Left ventricle myocardium inferior (tissue), 1 donor: ENCODE measurements at regions not wholly inside any gene's neighbourhood (a gene's known extent, or its start where the extent isn't known, plus 50 kb on each side); places are given as distances from the start of the nearest gene placed in this dataset.

Experiments
- DNase-seq: peaks from one replicate; pipeline ENCODE4 v3.0.0-alpha.2; 2020
- H3K27ac ChIP-seq: fragments of 200-600 bp; replicated peaks from 2 replicates; pipeline ENCODE4 v1.8.0; 2021
- H3K27me3 ChIP-seq: fragments of 200-600 bp; 2 replicates; pipeline ENCODE4 v1.8.0; 2021; ENCODE audit warnings: low read depth
- H3K36me3 ChIP-seq: fragments of 200-600 bp; 2 replicates; pipeline ENCODE4 v1.8.0; 2021
- H3K4me1 ChIP-seq: fragments of 200-600 bp; 2 replicates; pipeline ENCODE4 v1.8.0; 2021
- H3K4me3 ChIP-seq: fragments of 200-600 bp; 2 replicates; pipeline ENCODE4 v1.8.0; 2021; ENCODE audit warnings: mild to moderate bottlenecking, moderate library complexity
- H3K9me3 ChIP-seq: fragments of 200-600 bp; replicated peaks from 2 replicates; pipeline ENCODE4 v1.8.0; 2021
- intact Hi-C: fragments of 100-400 bp; cut with micrococcal nuclease; formaldehyde crosslinking; loops from one replicate; pipeline ENCODE4 v1.11.0; 2022
- TF ChIP-seq, protein P1 (sequence below): fragments of 200-600 bp; IDR thresholded peaks from 2 replicates; pipeline ENCODE4 v1.8.0; 2021; ENCODE audit warnings: antibody characterized with exemption, mild to moderate bottlenecking, borderline replicate concordance
- donor health status: DM: no; HTN: yes; CAD: no; lungs with severe emphysema.

DNA sequence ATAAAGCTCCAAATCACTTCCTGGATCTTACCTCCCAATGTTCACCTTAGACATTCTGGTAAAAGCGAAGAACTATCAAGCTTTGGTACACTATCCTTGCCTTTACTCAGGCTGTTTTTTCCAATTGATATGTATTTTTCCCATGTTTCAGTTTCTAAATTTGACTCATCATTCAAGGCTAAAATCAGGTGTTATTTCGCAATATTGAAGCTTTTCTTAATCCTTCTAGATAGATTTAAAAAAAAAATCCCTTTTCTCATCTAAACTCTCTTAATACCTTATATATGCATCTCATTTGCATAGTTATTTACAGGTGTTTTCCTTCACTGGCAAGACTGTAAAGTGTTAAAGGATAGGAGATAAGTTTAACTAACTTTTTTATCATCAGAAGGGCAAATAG is 608.1 kb upstream of the FAM241A start:
- intact Hi-C loops: no loop called here
- no peak overlapping the region for H3K27ac ChIP-seq
- no peaks in the 10 kb centered on the region for H3K4me1 ChIP-seq
- TF ChIP-seq, protein P1, sequence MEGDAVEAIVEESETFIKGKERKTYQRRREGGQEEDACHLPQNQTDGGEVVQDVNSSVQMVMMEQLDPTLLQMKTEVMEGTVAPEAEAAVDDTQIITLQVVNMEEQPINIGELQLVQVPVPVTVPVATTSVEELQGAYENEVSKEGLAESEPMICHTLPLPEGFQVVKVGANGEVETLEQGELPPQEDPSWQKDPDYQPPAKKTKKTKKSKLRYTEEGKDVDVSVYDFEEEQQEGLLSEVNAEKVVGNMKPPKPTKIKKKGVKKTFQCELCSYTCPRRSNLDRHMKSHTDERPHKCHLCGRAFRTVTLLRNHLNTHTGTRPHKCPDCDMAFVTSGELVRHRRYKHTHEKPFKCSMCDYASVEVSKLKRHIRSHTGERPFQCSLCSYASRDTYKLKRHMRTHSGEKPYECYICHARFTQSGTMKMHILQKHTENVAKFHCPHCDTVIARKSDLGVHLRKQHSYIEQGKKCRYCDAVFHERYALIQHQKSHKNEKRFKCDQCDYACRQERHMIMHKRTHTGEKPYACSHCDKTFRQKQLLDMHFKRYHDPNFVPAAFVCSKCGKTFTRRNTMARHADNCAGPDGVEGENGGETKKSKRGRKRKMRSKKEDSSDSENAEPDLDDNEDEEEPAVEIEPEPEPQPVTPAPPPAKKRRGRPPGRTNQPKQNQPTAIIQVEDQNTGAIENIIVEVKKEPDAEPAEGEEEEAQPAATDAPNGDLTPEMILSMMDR: no peak
- H3K36me3 ChIP-seq: no peaks in the 10 kb centered on the region
- H3K27me3 ChIP-seq: no peaks in the 10 kb centered on the region
- no peak overlapping the region for H3K4me3 ChIP-seq
- H3K9me3 ChIP-seq: no peaks in the 10 kb centered on the region
- no peak for DNase-seq

DNA sequence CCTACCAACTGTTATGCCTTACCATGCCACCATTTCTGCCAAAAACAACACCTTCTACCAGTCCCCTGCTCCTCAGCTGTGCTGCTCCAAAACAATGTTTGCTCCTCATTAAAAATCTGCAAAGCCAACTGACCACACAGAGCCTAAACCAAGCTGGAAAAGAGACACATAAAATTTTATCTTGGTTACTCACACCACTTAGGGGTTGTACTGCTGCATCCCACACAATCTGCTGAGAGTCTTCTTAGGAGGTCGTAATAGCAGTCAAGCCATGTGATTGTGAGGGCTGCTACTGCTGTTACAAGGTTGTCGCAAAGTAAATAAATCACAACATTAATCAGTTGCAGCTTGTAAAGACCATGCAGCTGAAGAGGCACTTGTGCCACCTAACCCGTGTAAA is 607.4 kb upstream of the FAM241A start:
- Histone ChIP-seq H3K4me3 (no peak overlapping the region), H3K36me3 (no peaks in the 10 kb centered on the region), H3K27me3 (no peaks in the 10 kb centered on the region), H3K9me3 (no peaks in the 10 kb centered on the region), H3K27ac (no peak overlapping the region), H3K4me1 (no peaks in the 10 kb centered on the region)
- TF ChIP-seq, protein P1: no peak
- no peak for DNase-seq
- intact Hi-C loops: no loop called here

DNA sequence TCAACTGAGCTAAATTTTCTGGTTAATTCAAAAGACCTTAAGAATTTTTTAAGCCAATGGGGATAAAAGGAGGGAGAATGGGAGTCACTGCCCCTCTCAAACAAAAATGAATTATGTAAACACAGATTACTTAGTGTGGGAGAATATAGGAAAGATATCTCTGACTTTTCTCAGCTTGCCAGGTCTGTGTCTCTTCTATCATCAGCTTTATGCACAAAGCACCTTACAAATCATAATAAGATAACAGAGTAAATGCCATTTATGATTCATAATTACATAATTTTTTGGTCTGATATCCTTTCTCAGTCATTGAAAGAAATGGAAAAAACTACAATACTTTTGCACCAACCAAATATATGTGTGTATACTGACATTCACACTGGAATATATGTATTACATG is 604.6 kb upstream of the FAM241A start:
- Histone ChIP-seq H3K36me3 (no peaks in the 10 kb centered on the region), H3K27ac (no peak overlapping the region), H3K4me1 (no peaks in the 10 kb centered on the region), H3K4me3 (no peak overlapping the region), H3K27me3 (no peaks in the 10 kb centered on the region), H3K9me3 (no peaks in the 10 kb centered on the region)
- no peak for DNase-seq
- TF ChIP-seq, protein P1: no peak
- intact Hi-C loops: no loop called here

DNA sequence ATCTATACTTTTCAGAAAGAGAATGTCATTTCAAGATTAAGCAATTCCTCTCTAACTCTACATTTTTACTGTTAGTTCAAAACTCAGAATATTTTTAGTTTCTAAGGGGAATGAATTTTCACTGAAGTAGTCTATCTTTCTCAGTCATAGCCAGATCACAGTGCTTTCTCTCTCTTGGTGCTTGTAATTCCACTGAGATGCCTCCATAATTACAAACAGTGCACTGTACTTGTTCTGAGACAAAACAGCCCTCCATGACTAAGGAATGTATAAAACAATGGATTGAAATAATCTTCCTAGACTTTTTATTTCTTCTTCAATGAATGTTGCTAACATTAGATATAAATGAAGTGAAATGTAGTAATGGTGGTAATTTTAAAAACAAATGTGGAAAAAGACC is 603.2 kb upstream of the FAM241A start:
- no peak for DNase-seq
- H3K4me3 ChIP-seq: no peak overlapping the region
- no peak overlapping the region for H3K27ac ChIP-seq
- no peaks in the 10 kb centered on the region for H3K4me1 ChIP-seq
- H3K27me3 ChIP-seq: no peaks in the 10 kb centered on the region
- TF ChIP-seq, protein P1: no peak
- no peaks in the 10 kb centered on the region for H3K9me3 ChIP-seq
- no peaks in the 10 kb centered on the region for H3K36me3 ChIP-seq
- intact Hi-C loops: no loop called here

DNA sequence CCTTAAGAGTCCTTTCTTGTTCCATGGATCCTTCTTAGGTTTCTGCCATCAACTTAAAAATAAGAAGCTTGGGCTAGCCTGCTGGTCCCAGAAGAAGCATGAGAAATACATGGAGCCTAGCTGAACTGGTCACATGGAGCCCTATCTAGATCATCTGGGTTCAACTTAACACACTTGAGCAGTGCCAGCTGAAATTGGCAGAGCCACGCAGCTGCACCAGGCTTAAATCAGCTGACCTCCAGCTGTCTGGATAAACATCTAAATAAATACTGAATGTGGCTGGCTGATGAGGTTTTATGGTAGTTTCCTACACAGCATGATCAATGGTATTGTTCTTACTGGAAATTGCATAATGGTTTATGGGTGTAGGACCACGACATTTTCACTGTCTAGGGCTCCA is 598.4 kb upstream of the FAM241A start:
- intact Hi-C loops: no loop called here
- no peak for DNase-seq
- H3K9me3 ChIP-seq: no peaks in the 10 kb centered on the region
- H3K36me3 ChIP-seq: no peaks in the 10 kb centered on the region
- H3K27me3 ChIP-seq: no peaks in the 10 kb centered on the region
- TF ChIP-seq, protein P1: no peak
- no peak overlapping the region for H3K27ac ChIP-seq
- no peaks in the 10 kb centered on the region for H3K4me1 ChIP-seq
- no peak overlapping the region for H3K4me3 ChIP-seq
